GM12875 (cell line): ENCODE measurements at regions not wholly inside any gene's neighbourhood (a gene's known extent, or its start where the extent isn't known, plus 50 kb on each side); places are given as distances from the start of the nearest gene placed in this dataset.
"Not testable (repeated sequence)": the region's sequence is repeated elsewhere in the genome, so short reads cannot be mapped to it uniquely, and the experiment has no call there.

Source experiments
- H3K4me3 ChIP-seq: one replicate; pipeline ENCODE4 v1.5.1; 2011; ENCODE audit warnings: low read depth, low read length, control low read depth
- CTCF ChIP-seq: IDR thresholded peaks from 2 replicates; pipeline ENCODE4 v1.5.1; 2011; ENCODE audit warnings: low read depth, mild to moderate bottlenecking, control low read depth, inconsistent platforms, low read length, moderate library complexity, borderline replicate concordance; ENCODE audit not compliant: insufficient read depth

DNA sequence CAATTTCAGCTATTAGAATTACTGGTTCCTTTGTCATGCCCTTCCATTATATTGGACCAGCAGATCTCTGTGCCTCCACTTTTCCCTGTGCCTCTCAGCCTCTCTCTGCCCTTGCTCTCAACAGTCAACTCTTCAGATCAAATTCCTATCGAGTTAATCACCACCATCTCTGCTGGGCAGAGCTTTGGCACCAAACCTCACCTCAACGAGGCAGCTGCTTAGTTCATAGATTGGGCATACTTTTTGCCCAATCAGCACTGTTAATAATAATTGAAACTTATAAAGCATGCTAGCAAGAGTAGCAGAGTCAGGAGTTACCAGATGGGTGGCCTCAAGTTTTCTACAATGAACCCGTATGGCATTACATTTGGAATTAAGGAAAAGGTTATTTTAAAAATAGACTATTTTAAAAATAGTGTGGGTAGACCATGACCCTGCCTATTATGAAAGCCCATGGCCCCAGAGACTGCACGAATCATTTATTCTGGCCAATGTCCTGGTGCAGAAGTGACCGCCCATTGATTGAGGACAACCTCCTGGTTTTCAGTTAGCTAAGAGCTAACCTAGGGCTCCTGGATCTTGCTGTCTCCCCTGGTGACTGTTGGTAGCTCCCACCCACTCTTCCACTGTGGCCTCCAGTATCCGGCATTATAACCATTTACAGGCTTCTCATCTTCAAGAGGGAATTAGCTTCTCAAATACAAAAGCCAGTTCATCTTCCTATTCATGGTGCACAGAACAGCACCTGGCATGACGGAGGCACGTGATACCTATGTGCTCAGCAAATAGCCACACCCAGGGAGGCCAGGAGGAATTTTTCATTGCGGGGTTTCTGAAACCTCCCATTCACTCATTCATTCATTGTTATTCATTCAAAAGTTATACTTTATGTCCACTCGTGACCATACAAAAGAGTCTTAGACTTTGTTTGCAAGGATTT, 265.4 kb downstream of the INHBA start:
- no peak overlapping the region for H3K4me3 ChIP-seq
- TF ChIP-seq CTCF: no peak

GRCh38 chr7:41436139-41436538, 266.8 kb downstream of the INHBA start:
- H3K4me3 ChIP-seq: no peak overlapping the region
- TF ChIP-seq CTCF: no peak

- H3K4me3 ChIP-seq: not testable (repeated sequence)
These were observed 267.9 kb downstream of the INHBA start for GRCh38 chr7:41435020-41435419.

DNA sequence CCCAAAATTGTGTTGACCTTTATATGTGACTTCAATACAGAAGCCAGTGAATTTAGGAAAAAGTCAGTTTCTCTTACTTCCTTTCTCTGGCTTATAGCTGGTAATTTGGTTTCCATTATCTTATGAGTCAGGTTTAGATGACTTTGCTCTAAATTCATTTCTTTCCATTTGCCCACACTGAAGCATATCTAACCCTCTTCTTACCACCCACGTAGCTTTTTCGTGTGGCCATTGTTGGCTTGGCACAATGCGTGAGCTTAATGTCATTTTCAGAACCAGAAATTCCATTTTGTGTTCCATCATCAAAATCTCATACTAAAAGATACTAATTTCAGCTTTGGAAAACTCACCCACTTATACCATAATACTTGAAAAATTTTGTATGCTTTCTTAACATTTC, 271.2 kb downstream of the INHBA start:
- no peak for TF ChIP-seq CTCF
- no peak overlapping the region for H3K4me3 ChIP-seq

DNA sequence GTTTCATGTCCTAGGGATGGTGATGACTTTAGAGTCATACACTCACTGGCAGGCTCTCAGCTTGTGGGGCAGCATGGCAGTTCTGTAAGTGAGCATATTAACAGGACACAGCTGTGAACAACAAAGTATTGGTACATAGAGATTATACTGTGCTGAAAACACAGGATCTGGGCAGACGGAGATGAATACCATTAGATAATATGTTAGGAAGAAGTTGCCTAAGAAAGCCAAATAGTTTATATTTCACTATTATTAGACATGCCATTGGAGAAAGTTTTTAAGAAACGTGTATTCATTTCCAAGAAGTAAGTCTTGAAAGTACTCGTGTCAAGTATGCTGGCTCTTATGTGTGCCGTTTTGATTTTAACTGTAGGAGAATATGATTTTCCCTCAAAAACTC, 274.5 kb downstream of the INHBA start:
- TF ChIP-seq CTCF: no peak
- no peak overlapping the region for H3K4me3 ChIP-seq

DNA sequence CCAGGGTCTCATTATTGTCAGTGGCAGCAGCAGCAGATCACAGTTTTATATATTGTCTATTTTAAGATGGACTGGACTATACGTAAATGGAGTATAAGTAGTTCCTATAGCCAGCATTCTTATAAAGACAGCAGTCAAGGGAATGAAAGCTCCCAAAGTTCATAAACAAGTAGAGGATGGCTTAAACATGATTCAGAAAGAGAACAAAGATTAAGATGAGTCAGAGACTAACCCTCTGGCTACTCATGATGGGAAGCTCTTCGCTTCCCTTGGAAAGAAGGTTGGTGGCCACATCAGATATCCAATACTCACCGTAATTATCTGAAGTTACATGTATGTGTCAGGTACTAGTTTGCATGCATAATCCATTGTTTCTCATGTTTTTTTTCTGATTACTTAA, 277.0 kb downstream of the INHBA start:
- no peak for TF ChIP-seq CTCF

GRCh38 chr7:41421056-41421455, 281.8 kb downstream of the INHBA start:
- no peak overlapping the region for H3K4me3 ChIP-seq
- no peak for TF ChIP-seq CTCF

More for the DNA sequence above, 277.0 kb downstream of the INHBA start:
- no peak overlapping the region for H3K4me3 ChIP-seq
